IMR-90 (cell line): ENCODE measurements at regions not wholly inside any gene's neighbourhood (a gene's known extent, or its start where the extent isn't known, plus 50 kb on each side); places are given as distances from the start of the nearest gene placed in this dataset.

Experiments
- ATAC-seq: fragments of 200-7000 bp; cut with Tn5 transposase; 2 replicates; pipeline ENCODE4 v1.9.1; 2020; ENCODE audit warnings: low read depth, mild to moderate bottlenecking, moderate library complexity
- BruUV-seq: library from RNA; stranded (reverse); fragments of 400-500 nt; replicated peaks from 2 replicates; lab custom pipeline; 2021; lab: Mats Ljungman, UMichigan
- CTCF ChIA-PET: fragments of 300-600 bp; formaldehyde crosslinking; extraction: SDS; loops from one replicate; lab custom pipeline; 2021; ENCODE audit warnings: antibody characterized with exemption; lab: Yijun Ruan, JAX
- POLR2A ChIA-PET: fragments of 300-600 bp; sonication (Branson Sonifier 250); formaldehyde crosslinking; loops from one replicate; lab custom pipeline; 2022; ENCODE audit warnings: antibody characterized with exemption; ENCODE audit not compliant: unreplicated experiment; lab: Charles Lee
- DNase-seq: peaks from one replicate; pipeline ENCODE4 v3.0.0; 2013
- H2AFZ ChIP-seq: replicated peaks from 2 replicates; pipeline ENCODE3; 2013; ENCODE audit warnings: low read length, mild to moderate bottlenecking; ENCODE audit not compliant: poor library complexity
- H2AK5ac ChIP-seq: 2 replicates; pipeline ENCODE4 v1.6.1; 2013; ENCODE audit warnings: low read depth, low read length, inconsistent platforms
- H2AK9ac ChIP-seq: replicated peaks from 2 replicates; pipeline ENCODE3; 2013; ENCODE audit warnings: mild to moderate bottlenecking, low read depth, low read length, moderate library complexity; ENCODE audit not compliant: poor library complexity
- H2BK120ac ChIP-seq: 2 replicates; pipeline ENCODE4 v1.6.1; 2013; ENCODE audit warnings: low read depth, low read length, inconsistent platforms
- H2BK15ac ChIP-seq: 3 replicates; pipeline ENCODE4 v1.6.1; 2013; ENCODE audit warnings: low read depth, low read length, inconsistent platforms
- H2BK20ac ChIP-seq: 2 replicates; pipeline ENCODE4 v1.6.1; 2013; ENCODE audit warnings: low read depth, mild to moderate bottlenecking, inconsistent platforms, low read length, moderate library complexity
- H2BK5ac ChIP-seq: 2 replicates; pipeline ENCODE4 v1.6.1; 2013; ENCODE audit warnings: mild to moderate bottlenecking, low read depth, low read length, inconsistent platforms; ENCODE audit not compliant: poor library complexity, severe bottlenecking
- H3K14ac ChIP-seq: replicated peaks from 2 replicates; pipeline ENCODE4 v1.6.1; 2013; ENCODE audit warnings: low read depth, low read length, inconsistent platforms
- H3K18ac ChIP-seq: 2 replicates; pipeline ENCODE4 v1.6.1; 2013; ENCODE audit warnings: low read depth, low read length, control low read depth
- H3K23ac ChIP-seq: 2 replicates; pipeline ENCODE4 v1.6.1; 2013; ENCODE audit warnings: low read depth, low read length, inconsistent platforms
- H3K27ac ChIP-seq: 2 replicates; pipeline ENCODE4 v1.5.1; 2013; ENCODE audit warnings: mild to moderate bottlenecking, control low read depth, low read length; ENCODE audit not compliant: insufficient read depth
- H3K27me3 ChIP-seq: 2 replicates; pipeline ENCODE4 v1.6.1; 2013; ENCODE audit warnings: low read length; ENCODE audit not compliant: control insufficient read depth, insufficient read depth
- H3K36me3 ChIP-seq: 2 replicates; pipeline ENCODE4 v1.6.1; 2013; ENCODE audit warnings: low read length, mixed read lengths; ENCODE audit not compliant: control insufficient read depth, insufficient read depth
- H3K4ac ChIP-seq: 2 replicates; pipeline ENCODE4 v1.6.1; 2013; ENCODE audit warnings: low read depth, low read length, inconsistent platforms
- H3K4me1 ChIP-seq: 2 replicates; pipeline ENCODE4 v1.6.1; 2013; ENCODE audit warnings: low read length, mixed read lengths; ENCODE audit not compliant: control insufficient read depth, insufficient read depth
- H3K4me2 ChIP-seq: 2 replicates; pipeline ENCODE4 v1.6.1; 2013; ENCODE audit warnings: low read depth, mild to moderate bottlenecking, control low read depth, low read length, moderate library complexity
- H3K4me3 ChIP-seq: 2 replicates; pipeline ENCODE4 v1.5.1; 2013; ENCODE audit warnings: low read depth, mild to moderate bottlenecking, control low read depth, low read length, moderate library complexity; ENCODE audit not compliant: insufficient read depth
- H3K56ac ChIP-seq: 2 replicates; pipeline ENCODE4 v1.6.1; 2013; ENCODE audit warnings: low read length, inconsistent platforms; ENCODE audit not compliant: insufficient read depth; ENCODE audit errors: extremely low read depth
- H3K79me1 ChIP-seq, 2 experiments: 2 replicates each; pipeline ENCODE4 v1.6.1; 2013; ENCODE audit warnings: low read length in 2 of 2, inconsistent platforms in 1 of 2, low read depth in 1 of 2
- H3K9ac ChIP-seq: 2 replicates; pipeline ENCODE4 v1.6.1; 2013; ENCODE audit warnings: low read depth, low read length, control low read depth
- H3K9me1 ChIP-seq: 2 replicates; pipeline ENCODE4 v1.6.1; 2013; ENCODE audit warnings: low read length, inconsistent platforms; ENCODE audit not compliant: insufficient read depth
- H3K9me3 ChIP-seq: 2 replicates; pipeline ENCODE4 v1.6.1; 2013; ENCODE audit warnings: low read length; ENCODE audit not compliant: control insufficient read depth, insufficient read depth
- H4K20me1 ChIP-seq: 2 replicates; pipeline ENCODE4 v1.6.1; 2013; ENCODE audit warnings: low read length, inconsistent platforms; ENCODE audit not compliant: insufficient read depth
- H4K5ac ChIP-seq: 2 replicates; pipeline ENCODE4 v1.6.1; 2013; ENCODE audit warnings: mild to moderate bottlenecking, low read depth, low read length, control low read depth
- H4K8ac ChIP-seq, 2 experiments: 2 replicates each; pipeline ENCODE4 v1.6.1; 2013; ENCODE audit warnings: low read depth in 2 of 2, low read length in 2 of 2, control low read depth in 1 of 2, inconsistent platforms in 1 of 2
- H4K91ac ChIP-seq: 2 replicates; pipeline ENCODE4 v1.6.1; 2013; ENCODE audit warnings: low read depth, low read length, inconsistent platforms; ENCODE audit not compliant: insufficient read depth
- CEBPB ChIP-seq: IDR thresholded peaks from 2 replicates; pipeline ENCODE4 v1.6.1; 2012; ENCODE audit warnings: low read depth, low read length, improper control_type of control experiment
- RAD21 ChIP-seq: IDR thresholded peaks from 2 replicates; pipeline ENCODE4 v1.6.1; 2012; ENCODE audit warnings: low read length, improper control_type of control experiment
- WGBS, 2 experiments: methylation state at CpG; one replicate each; pipeline versions ENCODE4 v1.1.5 to v1.1.7; 2013; ENCODE audit warnings: missing lambda C conversion rate in 2 of 2; ENCODE audit not compliant: insufficient read length in 1 of 2; ENCODE audit errors: extremely low coverage in 2 of 2; 5-methylcytosine and 5-hydroxymethylcytosine counted together
- dilution Hi-C: fragments of 300-500 bp; cut with HindIII; formaldehyde crosslinking; loops from one replicate; pipeline ENCODE4 v1.14.3; 2018; ENCODE audit warnings: low sequenced_read_pairs; ENCODE audit not compliant: unreplicated experiment
- in situ Hi-C: fragments of 300-500 bp; cut with MboI; formaldehyde crosslinking; loops from 3 replicates; pipeline ENCODE4 v1.14.3; 2019; ENCODE audit warnings: low sequenced_read_pairs, inconsistent platforms, mixed read lengths
- intact Hi-C: fragments of 100-400 bp; cut with micrococcal nuclease; formaldehyde crosslinking; loops from 2 replicates; pipeline ENCODE4 v1.10.0; 2022

DNA sequence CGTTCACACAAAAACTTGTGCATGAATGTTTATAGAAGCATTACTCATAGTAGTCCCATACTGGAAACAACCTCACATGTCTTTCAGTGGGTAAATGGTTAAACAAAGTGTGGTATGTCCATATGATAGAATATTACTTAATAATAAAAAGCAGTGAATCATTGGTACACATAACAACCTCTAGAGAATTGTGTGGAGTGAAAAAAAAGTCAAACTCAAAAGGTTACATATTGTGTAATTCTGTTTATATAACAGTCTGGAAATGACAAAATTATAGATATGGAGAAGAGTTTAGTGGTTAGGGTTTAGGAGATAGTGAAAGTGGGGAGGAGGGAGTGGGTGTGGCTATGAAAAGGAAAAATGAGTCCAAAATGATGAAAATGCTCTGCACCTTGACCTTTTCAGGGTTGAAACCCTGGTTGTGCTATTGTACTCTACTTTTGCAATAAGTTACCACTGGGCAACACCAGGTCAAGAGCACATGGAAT is 243.4 kb upstream of the DDI1 start:
- in situ Hi-C loops (no loop called here), intact Hi-C loops (no loop called here), dilution Hi-C loops (no loop called here)
- H2AFZ ChIP-seq: no peak overlapping the region
- peak; percentile 65 for DNase-seq
- no peak for TF ChIP-seq RAD21
- TF ChIP-seq CEBPB: peak; percentile 24; the same call in 1 of the 2 replicates
- no peak overlapping the region for H3K14ac ChIP-seq
- no peaks in the 10 kb centered on the region for H3K27me3 ChIP-seq
- no peak overlapping the region for H3K23ac ChIP-seq
- no peak overlapping the region for H4K5ac ChIP-seq
- peaks cover 2% of the 10 kb centered on the region for H3K4me1 ChIP-seq
- no peak overlapping the region for H2BK120ac ChIP-seq
- no peak overlapping the region for H4K8ac ChIP-seq
- H4K91ac ChIP-seq: no peak overlapping the region
- H2BK5ac ChIP-seq: no peak overlapping the region
- no peak overlapping the region for H3K56ac ChIP-seq
- no peak overlapping the region for H3K9ac ChIP-seq
- no peaks in the 10 kb centered on the region for H3K36me3 ChIP-seq
- no TSS peak for BruUV-seq
- H3K4me3 ChIP-seq: no peak overlapping the region
- H2AK5ac ChIP-seq: no peak overlapping the region
- ChIA-PET POLR2A (no interaction called here), CTCF (no interaction called here)
- no CpG with 5 or more reads among the region's 1 CpG for WGBS, 2 experiments
- no peak overlapping the region for H2AK9ac ChIP-seq
- ATAC-seq: no peak
- H4K20me1 ChIP-seq: no peaks in the 10 kb centered on the region
- H3K9me1 ChIP-seq: no peaks in the 10 kb centered on the region
- no peak overlapping the region for H3K4me2 ChIP-seq
- no peak overlapping the region for H3K4ac ChIP-seq
- no peak overlapping the region for H2BK15ac ChIP-seq
- H3K79me1 ChIP-seq: no peaks in the 10 kb centered on the region
- H2BK20ac ChIP-seq: no peak overlapping the region
- H3K9me3 ChIP-seq: peaks cover 2% of the 10 kb centered on the region; the same call in 1 of the 2 replicates
- no peak overlapping the region for H3K27ac ChIP-seq
- peak overlapping the region; percentile 37; the same call in 1 of the 2 replicates for H3K18ac ChIP-seq
